Stimulated activated CD4-positive, alpha-beta T cell treated with anti-CD3 and anti-CD28 coated beads, Interleukin-4, amount 100 ng/mL, for 4 hours (primary cell): ENCODE measurements at regions not wholly inside any gene's neighbourhood (a gene's known extent, or its start where the extent isn't known, plus 50 kb on each side); places are given as distances from the start of the nearest gene placed in this dataset.
"Not testable (repeated sequence)": the region's sequence is repeated elsewhere in the genome, so short reads cannot be mapped to it uniquely, and the experiment has no call there.

Experiments used
- DNase-seq, 2 experiments: peaks; one replicate each; pipeline ENCODE4 v3.0.0-alpha.2; 2020

- DNase-seq, result no peak
These were observed 647.1 kb upstream of the FLRT2 start for GRCh38 chr14:84882830-84883229.

- no peak for DNase-seq
These were observed 644.9 kb upstream of the FLRT2 start for GRCh38 chr14:84885061-84885460.

- DNase-seq, result no peak
These were observed 638.5 kb upstream of the FLRT2 start for GRCh38 chr14:84891404-84891803.

- no peak for DNase-seq
These were observed 635.7 kb upstream of the FLRT2 start for GRCh38 chr14:84894254-84894653.

- DNase-seq, result no peak
These were observed 607.6 kb upstream of the FLRT2 start for GRCh38 chr14:84922370-84922769.

GRCh38 chr14:84926656-84927055, 603.3 kb upstream of the FLRT2 start:
- DNase-seq, result no peak

GRCh38 chr14:84927096-84927827, 602.7 kb upstream of the FLRT2 start:
- no peak for DNase-seq

- DNase-seq, result no peak
These were observed 600.9 kb upstream of the FLRT2 start for GRCh38 chr14:84929086-84929485.

- no peak for DNase-seq
These were observed 600.1 kb upstream of the FLRT2 start for GRCh38 chr14:84929834-84930233.

- no peak for DNase-seq
These were observed 592.9 kb upstream of the FLRT2 start for GRCh38 chr14:84937016-84937415.

- DNase-seq, result no peak
These were observed 592.5 kb upstream of the FLRT2 start for GRCh38 chr14:84937449-84937848.

GRCh38 chr14:84944901-84945300, 585.0 kb upstream of the FLRT2 start:
- DNase-seq, result not testable (repeated sequence)

- no peak for DNase-seq
These were observed 570.0 kb upstream of the FLRT2 start for GRCh38 chr14:84959851-84960520.

GRCh38 chr14:84961637-84962036, 568.3 kb upstream of the FLRT2 start:
- DNase-seq, result no peak

- DNase-seq, result no peak
These were observed 566.4 kb upstream of the FLRT2 start for GRCh38 chr14:84963518-84963917.

GRCh38 chr14:84965279-84965678, 564.7 kb upstream of the FLRT2 start:
- DNase-seq, result no peak

- DNase-seq, result no peak
These were observed 560.4 kb upstream of the FLRT2 start for GRCh38 chr14:84969501-84969900.

- no peak for DNase-seq
These were observed 554.6 kb upstream of the FLRT2 start for GRCh38 chr14:84975241-84975902.

- no peak for DNase-seq
These were observed 553.1 kb upstream of the FLRT2 start for GRCh38 chr14:84976805-84977204.

GRCh38 chr14:84987042-84987441, 542.9 kb upstream of the FLRT2 start:
- no peak for DNase-seq

GRCh38 chr14:84988357-84988756, 541.6 kb upstream of the FLRT2 start:
- DNase-seq, result no peak

GRCh38 chr14:84991021-84991420, 538.9 kb upstream of the FLRT2 start:
- no peak for DNase-seq

GRCh38 chr14:84998216-84998615, 531.7 kb upstream of the FLRT2 start:
- no peak for DNase-seq

- no peak for DNase-seq
These were observed 527.1 kb upstream of the FLRT2 start for GRCh38 chr14:85002846-85003245.
